GM21717 (cell line): ENCODE measurements at regions not wholly inside any gene's neighbourhood (a gene's known extent, or its start where the extent isn't known, plus 50 kb on each side); places are given as distances from the start of the nearest gene placed in this dataset.
"Not testable (repeated sequence)": the region's sequence is repeated elsewhere in the genome, so short reads cannot be mapped to it uniquely, and the experiment has no call there.

Experiments
- ATAC-seq: cut with Tn5 transposase; IDR thresholded peaks from one replicate; pipeline ENCODE4 v1.9.1; 2021; ENCODE audit warnings: mild to moderate bottlenecking, moderate library complexity; ENCODE audit not compliant: unreplicated experiment

DNA sequence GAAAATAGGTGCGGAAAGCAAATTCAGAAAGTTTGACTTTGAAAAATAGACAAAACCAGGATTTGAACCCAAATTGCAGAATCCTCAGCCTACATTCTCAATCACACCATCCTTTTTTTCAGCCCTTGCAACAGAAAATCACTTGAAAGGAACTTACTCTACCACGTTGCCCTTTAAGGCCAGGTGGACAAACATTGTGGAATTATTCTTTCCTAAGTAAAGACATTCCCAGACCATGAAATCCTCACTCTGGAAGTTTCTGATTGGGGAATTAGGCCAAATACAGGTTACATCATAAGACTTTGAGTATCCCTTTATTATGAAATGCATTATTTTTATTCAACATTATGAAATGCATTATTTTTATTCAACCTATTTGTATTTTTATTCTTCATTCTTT lies 259.4 kb downstream of the RAD51AP2 start:
- no peak for ATAC-seq

GRCh38 chr2:17257189-17257909 lies 260.9 kb downstream of the RAD51AP2 start:
- no peak for ATAC-seq

GRCh38 chr2:17255071-17255470 lies 263.2 kb downstream of the RAD51AP2 start:
- ATAC-seq, result no peak

GRCh38 chr2:17254421-17254820 lies 263.8 kb downstream of the RAD51AP2 start:
- no peak for ATAC-seq

- ATAC-seq, result no peak
Measured at GRCh38 chr2:17252258-17252657, 266.0 kb downstream of the RAD51AP2 start.

- ATAC-seq, result no peak
Measured at GRCh38 chr2:17251171-17251570, 267.1 kb downstream of the RAD51AP2 start.

DNA sequence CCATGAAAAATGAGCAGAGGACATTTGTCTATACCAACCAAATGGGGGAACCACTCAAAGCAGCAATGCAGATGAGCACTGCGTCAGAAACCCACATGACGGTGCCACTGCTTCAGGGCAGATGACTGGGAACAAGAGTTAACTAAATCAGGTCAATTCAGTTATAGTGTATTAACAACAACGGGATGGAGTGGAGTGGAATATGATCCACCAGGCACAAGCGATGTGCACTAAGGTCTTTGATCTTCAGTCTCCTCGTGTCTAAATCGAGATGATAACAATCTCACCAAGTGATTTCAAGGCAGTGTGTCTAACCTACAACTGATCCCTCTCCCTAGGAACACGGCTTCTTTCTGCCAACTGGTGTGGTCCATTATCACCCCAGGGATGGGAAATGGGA lies 269.0 kb downstream of the RAD51AP2 start:
- ATAC-seq, result no peak

DNA sequence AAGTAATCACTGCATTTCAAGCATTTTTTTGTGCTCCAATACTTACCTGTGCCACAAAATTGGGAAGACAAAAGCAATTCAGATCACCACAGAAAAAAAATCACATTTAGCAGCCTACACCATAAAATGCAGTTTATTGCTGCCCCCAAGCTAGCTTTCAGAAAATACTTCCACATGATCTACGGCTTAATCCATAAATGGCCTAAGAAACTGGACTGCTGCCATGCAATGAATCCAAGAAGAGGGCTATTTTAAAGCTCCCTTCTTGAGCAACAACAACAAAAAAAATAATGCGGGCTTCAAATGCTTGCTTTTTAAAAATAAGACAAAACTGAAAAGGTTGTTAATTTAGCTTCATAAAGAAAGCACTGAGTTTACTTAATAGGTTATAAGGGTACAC lies 272.3 kb downstream of the RAD51AP2 start:
- ATAC-seq, result no peak

DNA sequence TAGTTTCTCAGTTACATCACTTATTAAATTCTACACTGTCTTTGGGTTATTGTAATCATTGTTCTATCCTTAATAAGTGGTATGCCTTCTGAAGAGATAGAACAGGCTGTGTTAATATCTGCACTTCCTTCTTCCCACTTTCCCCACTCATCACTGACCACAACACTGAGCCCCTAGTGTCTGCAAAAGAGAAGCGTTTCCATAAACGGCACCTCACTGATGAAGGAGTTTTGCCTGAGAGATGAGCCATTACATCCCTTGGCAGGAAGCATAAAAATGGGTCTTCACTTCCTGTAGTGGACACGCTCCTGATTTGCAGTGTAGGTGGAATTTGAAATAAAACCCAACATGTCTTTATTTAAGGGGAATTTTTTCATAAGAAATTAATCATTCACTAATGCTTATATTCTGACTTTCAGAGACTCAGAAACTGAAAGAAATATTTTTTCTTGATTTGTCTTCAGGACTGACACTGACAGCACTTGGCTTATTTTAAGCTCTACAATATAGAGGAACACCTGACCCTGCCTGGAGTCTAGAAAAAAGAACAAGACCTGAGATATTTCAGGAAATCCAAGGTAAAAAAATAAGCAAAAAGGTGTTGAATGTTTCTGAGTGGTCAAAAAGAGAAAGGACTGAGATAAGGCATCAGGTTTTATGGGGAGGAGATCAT lies 275.3 kb downstream of the RAD51AP2 start:
- ATAC-seq, result no peak

DNA sequence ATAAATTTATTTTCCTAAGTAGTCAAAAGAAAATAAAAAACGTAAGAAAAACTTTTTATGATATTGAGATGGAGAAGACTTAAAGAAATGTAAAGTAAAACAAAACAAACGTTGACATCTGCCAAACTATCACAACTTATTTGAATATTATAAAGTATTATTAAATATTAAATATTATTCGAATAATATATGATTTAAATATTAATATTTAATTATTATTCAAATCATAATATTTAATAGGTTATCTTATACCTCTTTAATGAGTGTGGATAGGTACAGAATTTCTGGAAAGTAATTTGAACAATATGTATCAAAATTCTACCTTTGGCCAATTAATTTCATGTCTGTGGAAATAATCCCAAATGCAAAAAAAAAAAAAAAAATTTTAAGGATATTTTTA lies 278.7 kb downstream of the RAD51AP2 start:
- no peak for ATAC-seq

DNA sequence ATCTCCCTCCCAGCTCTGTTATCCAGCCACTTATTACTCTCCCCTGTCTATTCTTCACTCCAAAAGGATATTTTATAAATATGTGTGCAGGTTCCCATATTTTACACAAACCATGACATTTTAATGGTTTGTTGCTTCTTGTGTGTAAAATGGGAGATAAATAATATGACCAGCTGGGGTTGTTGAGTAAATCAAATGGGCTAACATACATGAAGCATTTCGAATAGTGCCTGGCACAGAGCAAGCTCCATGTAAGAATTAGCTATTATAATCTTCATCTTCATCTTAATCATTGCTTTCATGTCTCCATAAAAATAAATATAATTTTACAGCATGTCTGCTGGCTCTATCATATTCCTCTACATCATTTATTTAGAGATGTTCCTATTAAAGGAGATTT lies 283.1 kb downstream of the RAD51AP2 start:
- ATAC-seq, result no peak

DNA sequence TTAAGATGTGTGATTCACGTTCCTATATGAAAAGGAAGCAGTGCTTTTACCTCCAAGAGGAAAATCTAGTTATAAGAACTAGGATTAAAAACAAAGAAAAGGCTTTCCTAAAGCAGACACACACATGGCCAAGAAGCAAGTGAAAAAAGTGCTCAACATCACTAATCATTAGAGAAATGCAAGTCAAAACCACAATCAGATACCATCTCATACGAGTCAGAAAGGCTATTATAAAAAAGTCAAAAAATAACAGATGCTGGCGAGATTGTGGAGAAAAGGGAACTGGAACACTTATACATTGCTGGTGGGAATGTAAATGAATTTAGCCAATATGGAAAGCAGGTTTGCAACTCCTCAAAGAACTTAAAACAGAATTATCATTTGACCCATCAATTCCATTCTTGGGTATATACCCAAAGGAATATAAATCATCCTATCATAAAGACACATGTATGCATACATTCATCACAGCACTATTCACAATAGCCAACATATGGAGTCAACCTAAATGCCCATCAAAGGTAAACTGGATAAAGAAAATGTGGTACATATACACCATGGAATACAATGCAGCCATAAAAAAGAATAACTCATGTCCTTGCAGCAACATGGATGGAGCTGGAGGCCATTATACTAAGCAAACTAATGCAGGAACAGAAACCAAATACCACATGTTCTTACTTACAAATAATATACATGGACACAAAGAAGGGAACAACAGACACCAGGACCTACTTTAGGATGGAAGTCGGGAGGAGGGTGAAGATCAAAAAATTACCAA lies 285.3 kb downstream of the RAD51AP2 start:
- ATAC-seq, result no peak

DNA sequence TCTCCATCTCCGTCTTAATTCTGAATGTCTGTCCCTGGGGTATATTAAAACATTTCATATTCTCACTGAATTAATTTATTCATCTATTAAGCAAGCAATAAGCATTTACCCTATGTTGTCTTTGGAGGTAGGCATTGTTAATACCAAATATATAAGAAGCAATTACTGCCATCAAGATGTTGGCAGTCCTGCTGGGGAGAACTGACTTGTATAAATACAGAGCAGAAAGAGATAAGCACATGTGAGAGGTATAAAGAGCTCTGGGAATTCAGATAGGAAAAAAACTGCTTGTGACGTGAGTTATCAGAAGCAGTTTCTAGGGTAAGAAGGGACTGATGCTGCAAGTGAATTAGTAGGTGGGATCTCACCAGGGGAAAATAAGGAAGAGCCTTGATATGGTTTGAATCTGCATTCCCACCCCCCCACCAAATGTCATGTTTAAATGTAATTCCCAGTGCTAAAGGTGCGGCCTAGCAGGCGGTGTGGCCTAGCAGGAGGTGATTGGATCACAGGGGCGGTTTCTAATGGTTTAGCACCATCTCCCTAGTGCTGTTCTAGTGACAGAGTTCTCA lies 286.8 kb downstream of the RAD51AP2 start:
- ATAC-seq, result no peak

- ATAC-seq, result no peak
Measured at GRCh38 chr2:17229414-17229813, 288.8 kb downstream of the RAD51AP2 start.

DNA sequence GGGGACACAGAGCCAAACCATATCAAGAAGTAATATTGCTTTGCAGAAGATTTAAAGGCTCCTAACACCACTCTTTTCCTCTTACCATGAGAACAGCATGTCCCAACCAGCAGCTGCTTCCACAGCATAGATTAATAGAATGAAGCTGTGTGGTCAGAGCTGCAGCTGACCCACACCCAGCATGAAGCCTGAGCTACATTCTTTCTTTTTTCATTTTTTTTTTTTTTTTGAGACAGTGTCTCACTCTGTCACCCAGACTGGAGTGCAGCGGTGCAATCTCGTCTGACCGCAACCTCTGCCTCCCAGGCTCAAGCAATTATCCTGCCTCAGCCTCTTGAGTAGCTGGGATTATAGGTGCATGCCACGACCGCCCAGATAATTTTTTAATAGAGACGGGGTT lies 289.8 kb downstream of the RAD51AP2 start:
- ATAC-seq, result no peak

DNA sequence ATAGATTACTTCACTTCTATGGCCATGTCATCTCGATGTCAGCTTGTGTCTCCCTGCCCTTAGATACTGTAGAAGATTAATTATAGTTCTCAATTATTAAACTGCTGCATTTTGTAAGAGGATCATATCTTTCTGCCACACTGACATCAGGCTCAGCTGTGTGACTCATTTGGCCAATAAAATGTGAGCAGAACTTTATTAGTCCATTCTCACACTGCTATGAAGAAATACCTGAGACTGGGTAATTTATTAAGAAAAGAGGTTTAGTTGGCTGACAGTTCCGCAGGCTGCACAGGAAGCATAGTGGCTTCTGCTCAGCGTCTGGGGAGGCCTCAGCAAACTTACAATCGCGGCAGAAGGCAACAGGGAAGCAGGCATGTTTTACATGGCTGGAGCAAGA lies 290.4 kb downstream of the RAD51AP2 start:
- no peak for ATAC-seq

DNA sequence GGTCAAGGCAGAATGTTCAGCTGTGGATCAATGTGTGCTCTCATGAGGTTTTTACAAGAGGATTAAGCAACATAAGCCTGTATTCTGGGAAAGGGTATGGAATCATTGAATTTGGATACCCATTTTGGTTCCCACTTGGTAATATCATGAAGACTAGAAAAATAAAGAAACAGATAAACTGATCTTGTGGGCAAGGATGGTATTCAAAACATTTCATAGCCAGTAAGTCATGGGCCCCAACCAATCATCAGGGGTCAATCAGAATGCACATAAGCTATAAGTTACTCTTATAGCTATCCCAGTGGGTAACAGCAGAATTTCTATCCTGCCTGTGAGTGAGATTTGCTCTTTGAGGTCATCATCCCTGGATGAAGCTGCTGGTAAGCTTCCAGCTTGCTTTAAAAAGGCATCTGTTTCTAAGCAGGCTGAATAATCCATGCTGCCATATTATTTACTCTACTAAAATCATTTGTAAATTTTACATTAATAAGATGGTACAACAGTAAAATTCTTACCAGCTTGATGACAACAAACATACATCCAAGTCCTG lies 291.2 kb downstream of the RAD51AP2 start:
- no peak for ATAC-seq

DNA sequence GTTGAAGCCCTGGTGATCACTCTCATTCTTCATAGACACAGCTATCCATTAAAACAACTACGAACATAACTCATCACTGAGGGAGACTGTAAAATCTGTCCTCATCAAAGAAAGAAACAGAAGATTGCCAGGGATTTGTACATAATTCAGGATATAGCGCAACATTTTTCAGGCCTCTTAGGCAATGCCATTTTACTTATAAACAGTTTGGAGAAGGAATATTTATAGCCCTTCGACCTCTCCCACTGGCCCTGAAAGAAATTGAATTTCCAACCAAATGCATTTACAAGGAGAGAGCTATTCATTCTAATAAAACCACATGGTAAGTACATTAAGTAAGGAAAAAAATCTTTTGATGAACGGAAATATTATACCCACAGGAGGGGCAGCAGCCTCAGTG lies 295.0 kb downstream of the RAD51AP2 start:
- no peak for ATAC-seq

DNA sequence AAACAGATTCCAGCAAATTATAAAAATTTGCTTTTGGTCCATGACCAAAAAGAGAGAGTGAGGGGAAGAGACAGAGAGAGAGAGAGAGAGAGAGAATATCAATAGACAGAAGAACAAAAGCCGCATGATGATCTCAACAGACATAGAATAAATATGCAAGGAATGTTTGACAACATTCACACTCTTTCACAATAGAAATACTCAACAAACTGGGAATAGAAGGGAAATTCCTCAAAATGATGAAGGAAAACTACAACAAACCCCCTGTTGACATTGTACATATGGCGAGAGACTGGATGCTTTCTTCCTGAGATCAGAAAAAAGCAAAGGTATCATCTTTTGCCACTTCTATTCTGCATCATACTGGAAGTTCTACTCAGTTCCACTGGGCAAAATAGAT lies 309.7 kb downstream of the RAD51AP2 start:
- no peak for ATAC-seq

DNA sequence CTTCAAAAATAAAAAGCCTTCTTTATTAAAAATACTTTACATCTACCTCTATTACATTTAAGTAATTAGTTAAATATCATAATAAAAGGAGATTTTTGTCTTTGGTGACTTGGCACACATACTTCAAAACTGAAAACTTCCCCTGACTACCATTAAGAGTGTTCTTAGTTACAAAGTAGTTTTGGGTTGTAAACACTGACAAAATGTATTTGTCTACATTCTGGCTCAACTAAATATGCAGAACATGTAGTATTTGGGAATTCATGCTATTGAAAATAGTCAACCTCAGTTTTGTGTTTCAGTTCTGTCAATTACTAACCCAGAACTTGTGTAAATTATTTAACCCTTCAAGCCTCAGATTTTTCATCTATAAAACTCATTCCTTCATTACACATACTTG lies 311.5 kb downstream of the RAD51AP2 start:
- ATAC-seq, result no peak

DNA sequence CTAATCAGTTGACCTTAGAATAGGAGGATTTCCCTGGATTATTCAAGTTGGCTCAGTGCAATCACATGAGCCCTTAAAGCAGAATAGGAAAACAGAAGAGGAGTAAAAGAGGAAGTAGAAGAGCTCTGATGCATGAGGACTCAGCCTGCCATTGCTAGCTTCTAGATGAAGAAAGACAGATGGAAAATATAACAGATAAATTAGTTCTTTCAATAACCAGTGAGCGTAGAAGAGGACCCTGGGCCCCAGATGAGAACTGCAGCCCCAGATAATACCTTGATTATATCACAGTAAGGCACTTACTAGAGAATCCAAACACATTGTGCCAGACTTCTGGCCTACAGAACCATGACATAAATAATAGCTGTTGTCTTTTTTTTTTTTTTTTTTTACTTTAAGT lies 314.0 kb downstream of the RAD51AP2 start:
- ATAC-seq, result not testable (repeated sequence)
